Naive thymus-derived CD4-positive, alpha-beta T cell (primary cell): ENCODE measurements at regions not wholly inside any gene's neighbourhood (a gene's known extent, or its start where the extent isn't known, plus 50 kb on each side); places are given as distances from the start of the nearest gene placed in this dataset.
"Not testable (repeated sequence)": the region's sequence is repeated elsewhere in the genome, so short reads cannot be mapped to it uniquely, and the experiment has no call there.

Source experiments
- ATAC-seq: fragments of 150-1000 bp; cut with Tn5 transposase; 2 replicates; pipeline ENCODE4 v1.10.0; 2021; ENCODE audit warnings: mild to moderate bottlenecking, moderate library complexity
- CTCF ChIA-PET: fragments of 350-600 bp; sonication (Branson Sonifier 250); formaldehyde crosslinking; loops from one replicate; lab custom pipeline; 2021; ENCODE audit warnings: antibody characterized with exemption; lab: Charles Lee
- POLR2A ChIA-PET: fragments of 350-600 bp; sonication (Branson Sonifier 250); formaldehyde crosslinking; loops from one replicate; lab custom pipeline; 2021; ENCODE audit warnings: antibody characterized with exemption, inconsistent platforms; lab: Charles Lee
- DNase-seq, 9 donors: peaks; one replicate each; pipeline versions ENCODE4 v3.0.0 to v3.0.0-alpha.2; 2020 to 2022; ENCODE audit warnings: mixed read lengths in 1 of 9
- H3K27ac ChIP-seq: one replicate; pipeline ENCODE4 v1.7.0; 2013; ENCODE audit warnings: mild to moderate bottlenecking, low read depth, low read length, moderate library complexity
- H3K27me3 ChIP-seq, 2 donors: one replicate each; pipeline ENCODE4 v1.7.0; 2013; ENCODE audit warnings: low read length in 2 of 2, mild to moderate bottlenecking in 2 of 2, moderate library complexity in 2 of 2; ENCODE audit not compliant: control insufficient read depth in 2 of 2, insufficient read depth in 2 of 2
- H3K36me3 ChIP-seq, 3 experiments: 1 replicate in 2 of 3; 2 replicates in 1 of 3; pipeline ENCODE4 v1.7.0; 2013; ENCODE audit warnings: low read length in 3 of 3, mild to moderate bottlenecking in 3 of 3, moderate library complexity in 1 of 3; ENCODE audit not compliant: insufficient read depth in 3 of 3, control insufficient read depth in 2 of 3
- H3K4me1 ChIP-seq, 2 donors: one replicate each; pipeline ENCODE4 v1.7.0; 2013; ENCODE audit warnings: low read length in 2 of 2, mild to moderate bottlenecking in 2 of 2, moderate library complexity in 1 of 2; ENCODE audit not compliant: control insufficient read depth in 2 of 2, insufficient read depth in 2 of 2
- H3K4me3 ChIP-seq: 2 replicates; pipeline ENCODE4 v1.7.0; 2013; ENCODE audit warnings: mild to moderate bottlenecking, low read length
- H3K9me3 ChIP-seq, 3 experiments: 1 replicate in 2 of 3; 2 replicates in 1 of 3; pipeline ENCODE4 v1.7.0; 2013; ENCODE audit warnings: low read length in 3 of 3; ENCODE audit not compliant: control insufficient read depth in 2 of 3
- H3K27ac Mint-ChIP-seq, 9 donors: one replicate each; pipeline ENCODE4 v1.8.0; 2020 to 2022; ENCODE audit warnings: mixed read lengths in 9 of 9, mild to moderate bottlenecking in 8 of 9, moderate library complexity in 5 of 9, inconsistent platforms in 2 of 9
- H3K27me3 Mint-ChIP-seq, 5 donors: one replicate each; pipeline ENCODE4 v1.8.0; 2021 to 2022; ENCODE audit warnings: mixed read lengths in 5 of 5, mild to moderate bottlenecking in 1 of 5
- H3K36me3 Mint-ChIP-seq, 5 donors: one replicate each; pipeline ENCODE4 v1.8.0; 2020 to 2022; ENCODE audit warnings: mixed read lengths in 5 of 5, mild to moderate bottlenecking in 3 of 5, inconsistent platforms in 1 of 5
- H3K4me1 Mint-ChIP-seq, 7 donors: one replicate each; pipeline ENCODE4 v1.8.0; 2020 to 2022; ENCODE audit warnings: mixed read lengths in 7 of 7, mild to moderate bottlenecking in 3 of 7, inconsistent platforms in 1 of 7
- H3K4me3 Mint-ChIP-seq, 10 donors: one replicate each; pipeline ENCODE4 v1.8.0; 2020 to 2022; ENCODE audit warnings: mild to moderate bottlenecking in 10 of 10, mixed read lengths in 10 of 10, moderate library complexity in 6 of 10, inconsistent platforms in 2 of 10
- H3K9me3 Mint-ChIP-seq, 11 donors: one replicate each; pipeline ENCODE4 v1.8.0; 2020 to 2022; ENCODE audit warnings: mixed read lengths in 11 of 11, mild to moderate bottlenecking in 4 of 11, inconsistent platforms in 1 of 11, moderate library complexity in 1 of 11
- intact Hi-C, 2 donors: fragments of 100-400 bp; cut with micrococcal nuclease; formaldehyde crosslinking; loops; one replicate each; pipeline ENCODE4 v1.15.1; 2023

DNA sequence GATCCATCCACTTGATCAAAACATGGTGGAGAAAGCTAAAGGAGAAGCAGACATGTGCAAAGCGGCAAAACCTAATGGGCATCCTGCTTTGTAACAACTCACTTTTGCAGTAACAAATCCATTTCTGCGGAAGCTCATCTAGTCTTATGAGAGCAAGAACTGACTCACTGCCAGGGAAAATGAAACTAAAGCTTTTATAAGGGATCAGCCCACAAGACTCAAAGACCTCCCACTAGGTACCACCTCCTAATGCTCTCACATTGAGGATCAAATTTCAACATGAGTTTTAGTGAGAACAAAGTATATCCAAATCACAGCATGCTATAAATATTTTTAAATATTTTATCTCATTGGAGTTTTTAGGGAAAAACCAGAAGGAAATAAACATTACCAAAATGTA lies 120.1 kb upstream of the GNAI1 start:
- H3K27me3 ChIP-seq = no peaks in the 10 kb centered on the region
- no peaks in the 10 kb centered on the region for H3K36me3 ChIP-seq
- Mint-ChIP-seq H3K4me1 (no peaks in the 10 kb centered on the region), H3K27ac (no peak overlapping the region), H3K27me3 (no peaks in the 10 kb centered on the region), H3K9me3 (peaks cover 0 to 10% (median 0%) of the 10 kb centered on the region in 11 donors), H3K4me3 (no peak overlapping the region), H3K36me3 (no peaks in the 10 kb centered on the region)
- DNase-seq (no peak), ATAC-seq (no peak)
- H3K9me3 ChIP-seq = no peaks in the 10 kb centered on the region
- H3K4me1 ChIP-seq = no peaks in the 10 kb centered on the region
- intact Hi-C loops = loop anchor here in 1 of 2 donors (10.0 kb wide), 1 partner anchor 720 kb away; no protein-coding TSS in a partner anchor
- H3K27ac ChIP-seq = no peak overlapping the region
- H3K4me3 ChIP-seq = no peak overlapping the region
- ChIA-PET CTCF (no interaction called here), POLR2A (interaction anchor here (1.8 kb wide), 1 partner anchor 99 kb away, joined by 4 read pairs; no protein-coding TSS in a partner anchor)

- peaks cover 0 to 5% (median 0%) of the 10 kb centered on the region in 11 donors for H3K9me3 Mint-ChIP-seq
- H3K4me3 Mint-ChIP-seq = no peak overlapping the region
- CTCF ChIA-PET = interaction anchor here (0.9 kb wide), 1 partner anchor 112 kb away, joined by 3 read pairs; no protein-coding TSS in a partner anchor
- no peak for ATAC-seq
- H3K27ac ChIP-seq = no peak overlapping the region
- H3K4me1 Mint-ChIP-seq = no peaks in the 10 kb centered on the region
- H3K36me3 ChIP-seq = no peaks in the 10 kb centered on the region
- H3K4me1 ChIP-seq = no peaks in the 10 kb centered on the region
- DNase-seq = no peak
- POLR2A ChIA-PET = no interaction called here
- intact Hi-C loops = no loop called here
- no peaks in the 10 kb centered on the region for H3K9me3 ChIP-seq
- H3K36me3 Mint-ChIP-seq = no peaks in the 10 kb centered on the region
- no peaks in the 10 kb centered on the region for H3K27me3 Mint-ChIP-seq
- no peaks in the 10 kb centered on the region for H3K27me3 ChIP-seq
- H3K27ac Mint-ChIP-seq = no peak overlapping the region
- no peak overlapping the region for H3K4me3 ChIP-seq
These were observed 126.6 kb upstream of the GNAI1 start for GRCh38 chr7:80008039-80008438.

DNA sequence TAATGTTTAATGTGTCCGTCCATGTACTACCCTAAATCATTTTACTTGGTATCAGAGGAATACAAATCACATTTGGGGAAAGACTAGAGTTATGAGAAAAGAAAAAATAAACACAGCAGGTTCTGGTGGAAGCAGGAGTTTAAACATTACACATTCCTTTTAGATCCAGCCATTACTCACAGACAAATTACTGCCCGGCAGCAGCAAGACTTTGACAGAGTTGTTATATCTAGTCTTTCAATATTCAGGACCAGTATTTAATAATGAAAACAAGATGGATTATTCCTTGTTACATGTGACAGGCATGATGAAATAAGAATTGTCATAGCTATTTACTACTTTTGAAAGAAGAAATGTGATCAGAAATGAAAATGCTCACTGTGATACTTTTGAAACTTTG lies 131.8 kb upstream of the GNAI1 start:
- Mint-ChIP-seq H3K9me3 (no peaks in the 10 kb centered on the region), H3K4me3 (no peak overlapping the region), H3K27ac (no peak overlapping the region), H3K27me3 (no peaks in the 10 kb centered on the region), H3K4me1 (no peaks in the 10 kb centered on the region), H3K36me3 (no peaks in the 10 kb centered on the region)
- Histone ChIP-seq H3K27ac (no peak overlapping the region), H3K36me3 (no peaks in the 10 kb centered on the region), H3K4me3 (no peak overlapping the region), H3K27me3 (no peaks in the 10 kb centered on the region), H3K9me3 (no peaks in the 10 kb centered on the region), H3K4me1 (no peaks in the 10 kb centered on the region)
- ChIA-PET CTCF (no interaction called here), POLR2A (no interaction called here)
- intact Hi-C loops = no loop called here
- no peak for ATAC-seq
- no peak for DNase-seq

GRCh38 chr7:79998363-79998762 lies 136.3 kb upstream of the GNAI1 start:
- Mint-ChIP-seq H3K4me1 (no peaks in the 10 kb centered on the region), H3K4me3 (no peak overlapping the region), H3K9me3 (no peaks in the 10 kb centered on the region), H3K36me3 (no peaks in the 10 kb centered on the region), H3K27ac (no peak overlapping the region), H3K27me3 (no peaks in the 10 kb centered on the region)
- Histone ChIP-seq H3K4me1 (no peaks in the 10 kb centered on the region), H3K9me3 (no peaks in the 10 kb centered on the region), H3K27me3 (no peaks in the 10 kb centered on the region), H3K4me3 (no peak overlapping the region), H3K36me3 (no peaks in the 10 kb centered on the region), H3K27ac (no peak overlapping the region)
- POLR2A ChIA-PET = interaction anchor here (0.9 kb wide), 1 partner anchor 86 kb away, joined by 3 read pairs; no protein-coding TSS in a partner anchor
- DNase-seq (no peak), ATAC-seq (no peak)
- CTCF ChIA-PET = no interaction called here
- intact Hi-C loops = no loop called here

DNA sequence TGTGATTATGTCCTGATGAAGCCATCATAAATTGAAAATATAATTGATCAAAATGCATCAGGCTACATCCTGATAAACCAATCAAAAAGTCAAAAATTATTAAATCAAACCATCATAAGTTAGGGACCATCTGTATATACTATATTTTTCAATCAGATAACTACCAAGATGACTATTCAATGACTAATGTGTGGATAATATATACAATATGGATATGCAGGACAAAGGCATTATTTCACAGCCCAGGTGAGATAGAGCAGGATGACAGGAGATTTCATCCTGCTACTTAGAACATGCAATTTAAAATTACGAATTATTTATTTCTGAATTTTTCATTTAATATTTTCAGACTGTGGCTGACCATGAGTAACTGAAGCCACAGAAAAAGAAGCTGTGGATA lies 137.3 kb upstream of the GNAI1 start:
- ChIA-PET POLR2A (no interaction called here), CTCF (no interaction called here)
- no peak for DNase-seq

GRCh38 chr7:79995741-79996140 lies 138.9 kb upstream of the GNAI1 start:
- H3K36me3 ChIP-seq, H3K4me1 Mint-ChIP-seq, ATAC-seq, intact Hi-C loops, POLR2A ChIA-PET, CTCF ChIA-PET, H3K4me1 ChIP-seq, H3K27ac ChIP-seq, H3K27me3 ChIP-seq, DNase-seq, H3K4me3 ChIP-seq, H3K27ac Mint-ChIP-seq, H3K9me3 ChIP-seq, H3K9me3 Mint-ChIP-seq, H3K4me3 Mint-ChIP-seq, H3K36me3 Mint-ChIP-seq, H3K27me3 Mint-ChIP-seq: not testable (repeated sequence)

More for the DNA sequence above, 137.3 kb upstream of the GNAI1 start:
- no peaks in the 10 kb centered on the region for H3K36me3 Mint-ChIP-seq
- intact Hi-C loops = no loop called here
- H3K4me3 Mint-ChIP-seq = no peak overlapping the region
- H3K4me1 ChIP-seq = no peaks in the 10 kb centered on the region
- H3K4me3 ChIP-seq = no peak overlapping the region
- peaks cover 0 to 2% (median 0%) of the 10 kb centered on the region in 11 donors for H3K9me3 Mint-ChIP-seq
- no peak overlapping the region for H3K27ac Mint-ChIP-seq
- H3K27ac ChIP-seq = no peak overlapping the region
- H3K9me3 ChIP-seq = no peaks in the 10 kb centered on the region
- no peaks in the 10 kb centered on the region for H3K27me3 ChIP-seq
- H3K36me3 ChIP-seq = no peaks in the 10 kb centered on the region
- no peaks in the 10 kb centered on the region for H3K4me1 Mint-ChIP-seq
- no peak for ATAC-seq
- no peaks in the 10 kb centered on the region for H3K27me3 Mint-ChIP-seq

DNA sequence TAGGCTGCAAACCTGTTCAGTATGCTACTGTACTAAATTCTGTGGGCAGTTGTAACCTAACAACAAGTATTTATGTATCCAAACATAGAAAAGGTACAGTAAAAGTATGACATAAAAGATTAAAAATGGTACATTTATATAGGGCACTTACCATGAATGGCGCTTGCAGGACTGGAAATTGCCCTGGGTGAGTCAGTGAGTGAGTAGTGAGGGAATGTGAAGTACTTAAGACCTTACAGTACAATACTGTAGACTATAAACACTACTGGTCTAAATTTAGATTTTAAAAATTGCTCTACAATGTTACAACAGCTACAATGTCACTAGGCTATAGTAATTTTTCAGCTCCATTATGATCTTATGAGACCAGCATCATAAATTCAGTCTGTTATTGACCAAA lies 146.0 kb upstream of the GNAI1 start:
- CTCF ChIA-PET = no interaction called here
- no peaks in the 10 kb centered on the region for H3K27me3 Mint-ChIP-seq
- H3K4me1 Mint-ChIP-seq = no peaks in the 10 kb centered on the region
- intact Hi-C loops = no loop called here
- H3K9me3 Mint-ChIP-seq = peaks cover 0 to 5% (median 0%) of the 10 kb centered on the region in 11 donors
- no peaks in the 10 kb centered on the region for H3K36me3 Mint-ChIP-seq
- Histone ChIP-seq H3K4me3 (no peak overlapping the region), H3K36me3 (no peaks in the 10 kb centered on the region), H3K9me3 (no peaks in the 10 kb centered on the region), H3K27ac (no peak overlapping the region), H3K4me1 (no peaks in the 10 kb centered on the region), H3K27me3 (no peaks in the 10 kb centered on the region)
- no peak overlapping the region for H3K27ac Mint-ChIP-seq
- DNase-seq (no peak), ATAC-seq (no peak)
- POLR2A ChIA-PET = no interaction called here
- no peak overlapping the region for H3K4me3 Mint-ChIP-seq
